NCI-H1694 (cell line): ENCODE measurements at regions not wholly inside any gene's neighbourhood (a gene's known extent, or its start where the extent isn't known, plus 50 kb on each side); places are given as distances from the start of the nearest gene placed in this dataset.
"Not testable (repeated sequence)": the region's sequence is repeated elsewhere in the genome, so short reads cannot be mapped to it uniquely, and the experiment has no call there.

Experiments
- DNase-seq: peaks from one replicate; lab custom pipeline; 2025; lab: John Stamatoyannopoulos, UW

DNA sequence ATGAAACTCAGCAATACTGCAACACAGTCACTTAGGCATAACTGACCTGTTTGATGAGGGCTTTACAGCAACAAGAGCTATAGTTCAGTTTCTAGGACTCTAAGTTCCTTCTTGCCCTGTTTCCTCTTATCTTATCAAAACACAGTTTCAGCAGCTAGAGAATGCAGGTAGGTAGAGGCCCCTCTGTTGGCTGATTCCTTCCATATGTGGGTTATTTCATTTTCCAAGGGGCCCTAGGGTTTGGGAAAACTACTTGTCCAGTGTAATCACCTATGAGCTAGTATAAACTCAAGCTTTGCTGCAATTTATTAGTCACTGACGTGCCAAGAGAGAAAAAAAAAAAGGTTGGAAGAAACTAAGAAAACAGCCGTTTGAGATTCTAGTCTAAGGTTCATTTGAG, 607.7 kb upstream of the USP24 start:
- no peak for DNase-seq

DNA sequence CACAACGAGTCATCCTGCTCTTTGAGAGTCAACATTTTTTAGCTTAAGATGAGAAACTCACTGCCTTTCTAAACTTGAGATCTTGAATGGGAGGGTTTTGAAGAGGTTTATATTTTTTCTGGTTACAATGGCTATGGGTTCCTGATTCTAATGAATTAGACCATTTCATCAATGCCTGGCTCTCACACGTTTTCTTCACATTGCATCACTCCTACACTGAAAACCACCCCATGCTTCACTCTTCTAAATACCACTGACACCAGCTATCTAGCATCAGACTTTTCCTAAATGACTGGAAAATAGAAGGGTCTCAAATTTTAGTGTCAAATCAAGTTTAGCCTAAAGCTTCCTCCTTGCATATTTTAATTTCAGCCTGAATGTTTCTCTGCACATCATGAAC, 606.1 kb upstream of the USP24 start:
- no peak for DNase-seq

DNA sequence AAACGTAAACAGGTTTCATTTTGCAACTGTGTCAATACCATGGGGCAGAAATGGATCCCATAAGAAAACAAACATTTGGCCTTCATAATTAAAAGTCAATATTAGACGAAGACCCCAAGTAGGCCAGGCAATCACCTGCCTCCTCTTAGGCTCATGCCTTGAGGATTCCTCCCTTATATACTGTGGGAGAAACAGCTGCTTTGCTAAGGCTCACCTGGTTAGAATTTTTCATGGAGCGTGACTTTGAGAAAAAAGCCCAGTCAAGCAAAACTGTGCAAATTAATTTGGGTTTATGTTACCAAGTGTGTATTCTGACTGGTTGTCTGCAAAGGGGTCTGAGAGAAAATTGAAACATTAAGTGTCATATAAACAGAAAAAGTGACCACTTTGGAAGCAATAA, 605.3 kb upstream of the USP24 start:
- DNase-seq = no peak

DNA sequence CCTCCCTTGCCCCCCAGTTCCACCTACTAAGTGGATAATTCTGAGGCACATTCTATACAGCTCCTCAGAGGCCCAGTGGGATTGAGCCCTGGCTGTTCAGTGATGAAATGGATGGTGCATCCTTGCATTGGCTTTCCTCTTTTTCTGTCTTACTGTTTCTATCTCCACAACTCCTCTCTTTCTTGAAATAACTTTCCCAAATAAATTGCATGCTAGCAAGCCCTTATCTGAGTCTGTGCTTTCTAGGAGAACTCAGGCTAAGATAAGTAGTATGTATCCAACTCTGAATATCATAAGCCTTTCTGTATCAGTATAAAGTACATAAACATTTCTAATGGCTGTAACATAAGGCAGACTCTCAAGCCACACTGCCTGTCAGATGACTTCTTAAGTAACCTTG, 603.8 kb upstream of the USP24 start:
- DNase-seq = no peak

DNA sequence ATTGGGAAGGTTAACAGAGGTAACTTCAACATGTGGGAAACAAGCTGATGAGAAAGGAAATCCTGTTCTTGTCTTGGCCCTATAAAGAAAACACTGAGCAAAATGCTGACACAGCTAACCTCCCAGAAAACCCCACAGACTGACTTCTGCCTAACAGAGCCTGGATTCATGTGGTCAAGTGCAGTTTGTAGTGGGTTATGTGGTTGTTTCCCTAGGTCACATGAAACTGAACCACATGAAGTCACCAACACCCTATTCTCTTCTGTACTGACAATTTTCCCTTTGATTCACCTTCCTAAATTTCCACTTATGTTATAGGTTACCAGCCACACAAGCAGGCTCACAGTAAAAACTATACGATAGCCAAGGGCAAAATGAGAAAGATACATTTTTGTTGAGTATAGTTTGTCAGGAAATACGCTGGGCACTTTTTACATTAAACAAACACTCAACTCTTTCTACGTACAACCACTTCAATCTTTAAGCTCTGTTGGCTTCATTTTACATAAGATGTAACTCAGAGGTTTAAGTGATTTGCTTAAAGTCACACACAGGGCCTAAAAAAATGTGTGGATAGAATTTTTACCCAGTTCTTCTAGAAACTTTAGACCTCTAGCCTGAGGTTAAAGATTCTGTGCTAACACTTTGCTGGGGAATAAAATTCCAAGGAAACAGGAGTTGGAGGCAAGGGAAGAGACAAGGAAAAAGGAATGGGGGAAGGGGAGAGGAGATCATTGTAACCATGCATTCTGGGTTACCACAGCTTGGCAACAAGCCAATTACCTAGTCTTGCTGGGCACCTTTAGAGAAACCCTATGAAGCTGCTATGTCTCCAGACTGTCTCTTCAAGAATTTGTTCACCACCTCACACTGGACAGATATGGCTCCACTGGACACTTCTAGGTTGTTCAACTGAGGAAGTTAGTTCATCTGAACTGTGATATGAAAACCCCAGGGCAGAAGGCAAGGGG, 601.6 kb upstream of the USP24 start:
- no peak for DNase-seq

DNA sequence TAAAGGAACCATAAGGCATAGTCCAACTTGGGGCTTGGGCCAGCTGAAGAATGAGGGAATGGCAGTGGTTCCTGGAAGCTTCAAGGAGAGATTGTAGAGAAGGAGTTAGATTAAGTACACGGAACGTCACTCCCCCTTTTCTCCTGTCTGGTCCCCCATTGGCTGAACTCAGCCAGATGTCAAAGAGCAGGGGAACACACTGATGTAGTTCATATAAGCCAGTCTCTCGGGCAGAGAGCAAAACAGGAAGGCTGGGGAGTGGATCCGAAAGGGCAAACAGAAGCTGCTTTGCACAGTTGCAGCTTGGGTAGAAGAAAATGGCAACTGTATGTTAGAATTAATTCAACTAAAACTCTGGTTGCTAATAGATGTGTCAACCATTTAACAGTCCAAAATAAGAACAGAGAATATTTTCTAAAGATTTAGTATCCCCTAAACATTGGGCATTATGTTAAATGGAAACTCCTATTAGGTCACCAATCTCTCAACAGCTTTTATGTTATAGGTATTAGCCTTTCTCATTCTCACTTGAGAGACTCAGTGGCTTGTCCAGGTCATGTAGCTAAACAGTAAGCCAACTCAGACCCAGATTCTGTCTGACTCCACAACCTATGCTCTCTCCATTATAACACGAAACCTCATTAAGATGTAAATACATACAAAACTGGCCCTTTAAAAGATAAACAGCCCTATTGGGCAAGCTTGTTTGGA, 600.7 kb upstream of the USP24 start:
- DNase-seq = no peak

DNA sequence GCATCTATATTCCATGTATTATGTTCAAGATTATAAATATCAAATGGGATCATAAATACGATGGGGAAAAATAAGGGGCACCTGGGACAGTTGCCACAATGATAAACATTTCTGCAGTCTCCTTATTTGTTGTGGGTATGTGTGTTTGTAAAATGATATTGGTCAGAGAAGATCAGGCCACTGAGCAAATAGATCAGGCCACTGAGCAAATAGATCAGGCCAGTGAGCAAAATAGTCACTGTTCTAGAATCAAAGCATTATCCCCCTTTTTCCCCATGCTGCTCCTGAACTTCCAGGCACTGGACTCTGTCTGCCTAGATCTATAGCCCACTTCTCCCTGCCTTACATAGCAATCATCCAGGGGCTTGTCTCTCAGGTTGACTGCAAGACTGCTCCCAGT, 599.8 kb upstream of the USP24 start:
- no peak for DNase-seq

DNA sequence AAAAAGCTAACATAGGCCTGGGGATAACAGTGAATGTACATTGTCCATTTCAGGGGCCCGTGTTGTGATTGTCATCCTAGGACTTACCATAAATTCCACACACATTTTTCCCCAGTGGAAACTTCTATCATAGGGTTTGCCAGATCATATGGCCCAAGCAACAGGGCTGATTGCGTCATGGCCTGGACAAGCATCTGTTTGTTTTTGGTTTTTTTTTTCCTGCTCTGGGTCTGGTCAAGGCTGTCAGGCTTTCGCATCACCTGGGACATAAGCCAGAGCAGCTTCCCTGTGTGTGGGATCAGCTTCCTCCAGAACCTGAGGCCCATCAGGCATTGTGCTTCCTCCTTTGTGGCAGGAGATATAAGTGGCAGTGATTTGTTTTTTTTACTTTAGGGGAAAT, 598.5 kb upstream of the USP24 start:
- DNase-seq = no peak

DNA sequence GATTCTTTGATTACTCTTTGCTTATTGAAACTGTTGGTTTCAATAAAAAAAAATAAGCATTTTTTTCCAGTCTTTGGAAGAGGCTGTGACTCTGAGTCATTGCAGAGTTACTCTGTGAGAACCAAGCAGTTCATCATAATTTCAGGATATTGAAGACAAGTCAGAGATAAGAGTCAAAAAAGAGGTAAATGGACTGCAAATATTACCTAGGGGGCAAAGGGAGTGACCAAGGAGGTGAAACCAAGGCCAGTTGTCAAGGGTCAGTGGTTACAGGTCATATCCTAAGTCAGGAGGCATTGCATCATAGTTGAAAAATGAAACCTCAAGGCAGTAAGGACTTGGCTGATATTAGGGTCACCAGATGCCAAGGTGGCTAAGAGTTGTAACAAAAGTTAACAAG, 597.1 kb upstream of the USP24 start:
- no peak for DNase-seq

DNA sequence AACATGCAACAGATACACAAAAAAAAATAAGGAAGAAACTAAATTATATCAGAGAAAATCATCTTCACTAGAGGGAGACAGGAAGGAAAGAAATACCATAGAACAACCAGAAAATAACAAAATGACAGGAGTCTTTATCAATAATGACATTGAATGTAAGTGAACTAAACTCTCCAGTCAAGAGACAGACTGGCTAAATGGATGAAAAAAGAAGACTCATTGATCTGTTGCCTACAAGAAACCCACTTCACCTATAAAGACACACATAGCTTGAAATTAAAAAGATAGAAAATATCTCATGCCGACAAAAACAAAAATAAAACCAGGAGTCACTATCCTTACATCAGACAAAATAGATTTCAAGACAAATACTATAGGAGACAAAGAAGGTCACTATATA, 593.1 kb upstream of the USP24 start:
- DNase-seq = no peak

DNA sequence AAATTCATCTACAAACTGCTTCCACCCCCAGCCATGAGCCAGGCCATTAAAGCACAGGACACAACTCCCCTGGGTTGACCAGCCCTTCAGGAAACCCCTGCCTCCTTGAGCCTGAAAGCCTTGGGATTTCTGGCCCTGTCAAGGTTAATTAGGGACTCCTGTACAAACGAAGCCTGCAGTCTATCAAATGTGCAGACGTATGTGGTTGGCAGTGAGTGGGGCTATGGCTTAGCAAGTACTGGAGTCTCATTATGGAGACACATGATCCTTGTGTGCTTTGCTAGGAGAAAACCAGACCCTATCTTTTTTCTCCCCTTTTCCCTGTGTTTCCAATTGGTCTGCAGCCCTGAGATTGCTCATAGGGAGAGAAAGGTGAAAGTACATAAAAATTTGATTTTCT, 588.3 kb upstream of the USP24 start:
- no peak for DNase-seq

DNA sequence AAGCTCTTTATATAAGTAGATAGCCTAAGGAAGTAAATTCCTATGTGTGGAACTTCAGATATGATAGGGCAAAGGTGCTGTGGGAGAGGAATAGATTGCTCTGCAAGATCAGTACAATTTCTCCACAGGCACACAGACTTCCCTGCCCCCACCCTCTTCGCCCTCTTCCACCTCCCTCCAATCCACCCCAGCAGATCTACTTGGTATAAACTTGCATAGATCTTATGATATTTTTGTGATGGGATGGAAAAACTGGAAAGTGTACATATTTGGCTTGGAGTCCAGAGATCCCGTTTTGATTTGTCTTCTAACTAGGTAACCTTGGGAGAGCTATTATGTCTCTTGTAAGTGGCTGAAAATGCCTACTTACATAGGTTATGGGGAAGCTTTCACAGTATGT, 586.3 kb upstream of the USP24 start:
- no peak for DNase-seq

DNA sequence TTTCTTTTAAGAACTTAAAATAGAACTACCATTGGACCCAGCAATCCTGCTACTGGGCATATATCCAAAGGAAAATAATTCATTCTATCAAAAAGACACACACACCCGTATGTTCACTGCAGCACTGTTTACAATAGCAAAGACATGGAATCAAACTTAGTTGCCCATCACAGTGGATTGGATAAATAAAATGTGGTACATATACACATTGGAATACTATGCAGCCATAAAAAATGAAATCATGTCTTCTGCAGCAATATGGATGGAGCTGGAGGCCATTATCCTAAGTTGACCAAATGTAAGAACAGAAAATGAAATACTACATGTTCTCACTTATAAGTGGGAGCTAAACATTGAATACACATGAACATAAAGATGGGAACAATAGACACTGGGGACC, 585.3 kb upstream of the USP24 start:
- no peak for DNase-seq

DNA sequence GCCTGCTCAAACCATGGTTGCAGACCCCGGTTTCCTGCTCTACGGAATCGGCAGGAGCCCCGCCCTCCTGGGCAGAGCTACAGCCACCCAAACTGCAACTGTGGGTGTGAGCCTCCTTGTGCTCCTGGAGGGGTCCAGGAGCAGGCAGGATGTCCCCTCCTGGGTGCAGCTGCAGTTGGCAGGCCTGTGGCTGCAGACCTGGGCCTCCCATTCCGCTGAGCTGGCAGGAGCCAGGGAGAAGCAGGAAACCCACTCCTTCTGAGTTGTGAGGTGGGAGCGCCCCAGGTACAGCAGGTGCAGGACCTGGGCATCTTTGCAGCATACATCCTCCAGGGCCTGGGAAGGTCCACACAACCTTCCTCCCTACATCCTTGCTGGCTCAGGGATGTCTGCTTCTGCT, 578.7 kb upstream of the USP24 start:
- DNase-seq = no peak

DNA sequence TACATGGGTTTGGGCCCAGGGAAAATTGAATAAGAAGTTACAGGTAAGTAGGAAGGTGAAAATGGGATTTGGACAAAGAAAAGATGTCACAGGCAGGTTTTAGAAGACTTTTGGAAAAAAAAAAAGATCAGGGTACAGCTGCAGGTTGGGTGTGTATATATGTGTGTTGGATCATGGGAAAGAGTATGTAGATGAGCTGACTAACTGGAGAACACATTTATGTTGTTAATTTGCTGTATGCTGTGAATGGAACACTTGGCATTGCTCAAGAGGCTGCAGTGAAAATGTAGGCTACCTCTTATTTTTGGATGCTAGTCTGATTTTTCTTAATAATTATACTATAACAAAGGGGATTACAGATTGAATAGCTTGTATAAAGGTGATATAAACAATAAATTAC, 577.7 kb upstream of the USP24 start:
- DNase-seq = no peak

DNA sequence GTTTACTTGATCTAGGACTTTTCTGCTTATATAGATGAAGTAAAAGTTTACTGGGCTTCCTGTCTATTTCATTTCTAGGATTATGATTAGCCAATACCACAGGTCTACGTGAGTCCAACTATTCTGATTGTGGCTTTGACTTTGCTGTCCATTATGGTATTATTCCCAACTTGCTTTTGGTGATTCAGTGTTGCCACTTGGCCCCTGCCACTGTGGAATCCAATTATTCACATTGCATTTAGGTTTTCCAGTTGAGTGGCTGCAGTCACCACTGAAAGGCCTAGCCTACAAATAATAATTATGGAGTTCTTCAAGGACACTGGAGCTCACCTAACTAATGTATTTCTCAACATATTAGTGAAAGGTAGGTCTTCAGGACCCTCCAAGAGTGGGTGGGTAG, 574.3 kb upstream of the USP24 start:
- no peak for DNase-seq

DNA sequence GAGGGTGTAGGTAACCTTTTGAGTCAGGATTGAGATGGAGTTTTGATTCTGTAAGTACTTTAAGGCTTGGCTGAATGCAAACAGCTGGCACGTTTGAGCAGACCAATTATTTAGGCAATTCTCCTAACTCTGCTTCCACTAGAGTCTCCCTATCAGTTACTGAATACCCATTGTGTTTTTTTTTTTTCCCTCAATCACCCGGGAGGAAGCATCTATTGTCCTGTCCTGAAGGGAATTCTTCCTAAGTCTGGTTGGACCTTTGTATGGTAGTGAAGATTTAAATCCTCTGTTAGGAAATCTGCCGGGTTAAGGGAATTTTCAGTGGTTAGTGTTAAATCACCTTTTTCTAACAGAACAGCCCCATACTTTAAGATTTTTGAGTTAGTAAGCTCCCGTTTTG, 571.2 kb upstream of the USP24 start:
- DNase-seq = no peak

DNA sequence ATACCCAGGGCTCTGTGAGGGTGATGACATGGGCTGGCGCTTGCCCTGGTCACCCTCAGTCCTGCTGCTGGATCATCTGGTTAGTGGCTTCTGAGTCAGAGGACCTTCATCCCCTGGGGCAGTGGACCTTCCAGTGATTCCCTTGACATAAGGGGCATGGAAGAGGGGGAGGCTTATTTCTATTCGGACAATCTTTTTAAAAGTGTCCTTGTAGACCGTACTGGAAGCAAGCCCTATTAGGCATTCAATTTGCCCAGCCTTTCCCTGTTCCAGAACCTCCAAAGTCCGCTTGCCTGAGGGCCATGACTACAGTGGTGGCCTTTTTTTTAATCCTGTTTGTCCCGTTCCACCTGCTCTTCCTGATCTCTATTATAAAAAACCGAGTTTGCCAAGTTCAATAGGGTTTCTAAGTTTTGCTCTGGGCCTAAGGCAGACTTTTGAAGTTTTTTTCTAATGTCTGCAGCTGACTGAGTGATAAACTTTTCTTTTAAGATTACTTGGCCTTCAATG, 569.8 kb upstream of the USP24 start:
- DNase-seq = not testable (repeated sequence)

DNA sequence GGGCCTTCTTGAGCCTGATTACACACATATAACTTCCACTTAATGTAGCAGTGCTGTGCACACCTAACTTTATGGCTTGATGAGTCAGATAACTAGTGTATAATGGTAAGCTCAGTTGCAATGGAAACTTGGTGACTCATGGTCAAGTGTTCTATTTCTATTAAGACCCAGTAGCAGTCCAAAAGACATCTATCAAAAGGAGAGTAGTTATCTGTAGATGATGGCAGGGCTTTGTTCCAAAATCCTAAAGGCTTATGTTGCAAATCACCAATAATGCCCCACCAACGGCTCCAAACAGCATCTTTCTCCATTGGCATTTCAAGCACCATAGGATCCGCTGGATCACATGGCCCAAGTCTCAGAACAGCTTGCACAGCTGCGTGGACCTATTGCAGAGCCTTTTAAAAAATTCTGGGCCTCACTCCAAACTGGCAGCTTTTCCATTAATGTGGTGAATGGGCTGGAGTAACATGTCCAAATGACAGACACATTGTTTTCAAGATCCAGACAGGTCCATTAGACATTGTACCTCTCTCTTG, 566.8 kb upstream of the USP24 start:
- peak; percentile 69 for DNase-seq

DNA sequence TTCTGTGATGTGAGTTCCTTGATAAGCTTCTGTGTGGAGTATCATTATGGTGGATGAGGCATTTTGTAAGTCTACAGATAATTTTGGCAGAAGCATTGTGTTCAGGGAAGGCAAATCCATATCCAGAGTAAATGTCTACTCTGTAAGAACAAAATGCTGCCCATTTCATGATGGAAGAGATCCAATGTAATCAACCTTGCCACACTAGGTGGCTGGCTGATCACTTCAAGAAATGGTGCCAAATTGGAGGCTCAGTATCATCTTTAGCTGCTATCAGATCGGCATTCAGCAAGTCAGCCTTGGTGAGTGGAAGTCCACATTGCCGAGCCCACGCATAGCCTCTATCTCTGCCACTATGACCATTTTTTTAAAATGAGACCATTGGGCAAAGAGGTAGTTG, 565.8 kb upstream of the USP24 start:
- DNase-seq = no peak

DNA sequence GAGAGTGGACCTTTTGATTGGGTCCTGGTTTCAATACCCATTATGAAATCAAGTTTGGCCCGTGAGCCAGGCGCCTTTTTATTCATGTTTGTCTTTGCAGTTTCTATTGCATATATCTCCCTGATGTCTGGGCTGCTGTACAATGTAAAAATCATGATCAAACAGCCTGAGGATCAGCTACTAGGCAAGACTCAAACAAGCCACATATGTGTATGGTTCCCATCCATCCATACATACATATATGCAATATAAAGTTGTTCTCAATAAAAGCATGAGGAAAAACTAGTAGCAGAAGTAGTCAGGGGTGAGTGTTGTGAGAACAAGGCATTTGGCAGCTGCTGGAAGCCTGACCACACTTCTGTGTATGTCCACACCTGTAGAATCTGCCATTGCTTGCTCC, 562.4 kb upstream of the USP24 start:
- DNase-seq = no peak

DNA sequence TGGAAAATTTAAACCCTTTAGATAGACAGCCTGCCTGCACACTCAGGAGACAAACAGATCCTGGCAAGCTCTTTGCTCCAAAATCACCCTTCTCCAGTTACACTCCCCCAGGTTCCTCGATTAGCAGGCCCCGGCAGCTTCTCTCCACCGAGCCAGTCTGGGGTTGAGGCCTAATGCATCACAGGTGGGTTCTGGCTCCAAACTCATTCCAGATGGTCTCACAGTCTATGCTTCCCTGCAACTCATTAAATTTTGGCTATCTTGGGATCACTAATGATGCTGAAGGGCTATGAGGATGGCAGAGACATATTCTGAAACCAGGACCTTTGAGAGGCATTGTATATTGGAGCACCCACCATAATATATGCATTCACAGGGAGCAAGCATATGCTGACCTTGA, 559.8 kb upstream of the USP24 start:
- DNase-seq = peak; percentile 70

DNA sequence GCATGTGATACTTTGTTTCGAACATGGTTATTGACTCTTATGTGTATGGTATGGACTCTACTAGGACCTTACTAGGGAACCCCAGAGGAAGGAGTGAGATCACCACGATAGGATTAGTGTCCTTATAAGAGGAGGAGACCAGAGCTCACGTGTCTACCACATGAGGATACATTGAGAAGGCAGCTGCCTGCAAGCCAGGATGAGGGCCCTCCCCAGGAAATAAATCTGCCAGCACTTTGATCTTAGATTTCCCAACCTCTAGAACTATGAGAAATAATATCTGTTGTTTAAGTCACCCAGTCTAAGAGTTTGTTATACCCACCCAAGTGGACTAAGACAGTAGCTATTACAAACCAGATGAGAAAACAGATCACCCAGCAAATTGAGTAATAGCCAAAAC, 559.3 kb upstream of the USP24 start:
- DNase-seq = no peak
